Eye (tissue), 1 donor: ENCODE measurements at regions not wholly inside any gene's neighbourhood (a gene's known extent, or its start where the extent isn't known, plus 50 kb on each side); places are given as distances from the start of the nearest gene placed in this dataset.
A peak's percentile ranks its signal among the peaks of the same experiment; 100 is the strongest.

Source experiments
- DNase-seq: peaks from one replicate; pipeline ENCODE4 v3.0.0-alpha.2; 2015

- DNase-seq = no peak
Observed at GRCh38 chr5:53422539-53422938, 57.9 kb upstream of the FST start.

DNA sequence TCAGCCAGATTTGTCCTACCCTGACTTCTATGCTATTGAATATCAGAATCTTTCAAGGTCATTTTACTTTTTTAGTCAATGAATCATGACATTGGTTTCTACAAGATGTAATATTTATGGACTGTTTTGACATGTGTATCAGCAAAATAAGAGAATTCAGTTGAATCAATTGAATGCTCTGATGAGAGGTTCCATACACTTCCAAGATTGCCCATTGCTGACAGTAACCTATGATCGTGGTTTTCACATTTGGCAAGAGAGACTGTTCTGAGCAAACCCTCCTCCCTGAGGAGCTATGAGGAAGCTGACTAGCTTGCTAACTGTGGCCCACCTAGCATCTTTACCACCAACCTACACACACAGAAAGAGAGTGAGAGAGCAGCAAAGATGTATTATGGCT lies 56.7 kb upstream of the FST start:
- no peak for DNase-seq

GRCh38 chr5:53424686-53425615 lies 55.5 kb upstream of the FST start:
- peak; percentile 44 for DNase-seq

- peak; percentile 78 for DNase-seq
Observed at GRCh38 chr5:53425687-53426511, 54.5 kb upstream of the FST start.

DNA sequence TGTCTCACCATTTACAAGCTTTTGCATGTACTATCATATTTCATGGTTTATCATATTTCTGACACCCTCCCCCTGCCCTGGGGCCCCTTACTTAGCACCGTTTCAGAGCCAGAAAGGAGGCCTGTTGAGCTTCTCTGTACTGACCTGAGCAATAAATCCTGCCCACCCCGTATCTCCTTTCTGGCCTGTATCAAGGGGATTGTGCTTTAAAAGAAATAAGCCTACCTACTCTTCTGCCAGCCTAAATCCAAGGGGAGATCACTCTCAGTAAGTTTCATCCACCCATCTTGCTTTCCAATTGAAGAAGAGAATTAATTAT lies 54.0 kb upstream of the FST start:
- no peak for DNase-seq

DNA sequence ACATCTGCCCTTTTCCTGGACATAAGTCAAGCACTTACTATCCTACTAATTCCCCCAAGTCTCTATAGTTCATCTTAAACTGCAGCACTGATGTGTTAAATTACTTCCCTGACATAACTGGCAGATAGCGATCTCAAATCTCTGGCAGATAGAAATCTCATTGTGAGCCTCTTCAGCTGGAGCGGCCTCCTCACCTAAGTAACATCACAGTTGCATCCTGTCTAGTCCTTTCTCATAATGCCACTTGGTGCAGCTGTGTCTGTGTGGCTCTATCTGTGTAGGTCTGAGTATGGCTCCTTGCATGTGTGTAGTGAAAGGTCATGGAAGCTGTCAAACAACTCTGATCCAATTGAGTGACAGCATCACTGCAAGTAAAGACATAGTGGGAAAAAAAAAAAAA lies 53.6 kb upstream of the FST start:
- no peak for DNase-seq

- DNase-seq = no peak
Observed at GRCh38 chr5:53427965-53428364, 52.5 kb upstream of the FST start.

DNA sequence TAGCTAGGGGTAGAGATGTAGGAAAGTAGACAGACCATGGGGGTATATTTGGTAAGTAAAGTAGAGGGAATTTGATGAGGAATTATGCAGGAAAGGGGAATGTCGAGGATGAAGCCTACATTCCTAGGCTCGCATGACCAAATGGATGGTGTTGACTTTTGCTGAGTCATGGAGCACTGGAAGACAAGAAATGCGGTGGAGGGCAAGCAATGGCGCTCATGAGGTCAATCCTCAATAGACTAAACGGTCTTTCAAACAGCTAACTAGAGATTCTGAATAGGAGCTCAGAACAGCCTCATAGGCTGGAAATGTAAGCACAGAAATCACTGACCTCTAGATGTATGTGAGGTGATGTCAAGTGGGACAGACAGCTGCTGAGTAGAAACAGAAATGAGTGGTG lies 50.7 kb upstream of the FST start:
- DNase-seq = no peak

GRCh38 chr5:53430618-53431252 lies 49.7 kb upstream of the FST start:
- DNase-seq = no peak
